ENCODE measurements at regions not wholly inside any gene's neighbourhood (a gene's known extent, or its start where the extent isn't known, plus 50 kb on each side); places are given as distances from the start of the nearest gene placed in this dataset.

DNA sequence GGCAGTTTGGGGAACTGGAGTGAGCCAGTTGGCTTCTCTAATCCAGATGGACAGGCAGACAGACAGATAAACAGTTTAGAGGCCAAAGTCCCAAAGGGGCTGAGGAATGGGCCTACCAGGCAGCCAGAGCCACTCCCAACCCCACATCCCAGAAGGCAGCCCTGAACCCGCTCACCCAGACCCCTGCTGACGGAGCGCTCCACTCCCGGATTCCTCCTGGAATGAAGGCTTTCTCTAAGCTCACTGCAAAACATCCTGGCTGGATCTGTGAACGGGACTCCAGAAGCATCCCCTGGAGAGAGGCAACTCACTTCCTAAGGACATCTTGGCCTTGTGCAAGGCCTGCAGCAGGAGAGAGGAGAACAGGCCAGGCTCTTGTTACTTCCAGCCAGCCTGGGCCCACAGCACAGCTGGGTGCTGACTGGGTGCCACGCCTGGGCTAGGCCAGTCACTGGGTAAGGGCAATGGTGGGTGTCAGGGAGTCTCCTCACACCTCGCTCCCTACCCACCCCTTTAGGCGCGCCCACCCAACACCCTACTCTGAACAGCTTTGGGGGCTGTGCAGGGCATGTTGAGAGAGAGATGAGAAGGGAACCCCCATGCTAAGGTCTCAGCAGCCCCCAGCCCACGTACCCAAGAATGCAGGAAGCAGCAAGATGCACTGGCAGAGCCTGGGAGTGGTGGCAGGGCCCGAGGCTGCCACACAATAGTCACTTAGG lies 168.6 kb upstream of the ZMIZ1 start:
- DNase-seq (ENCODE audit: low spot score) = no peak

GRCh38 chr10:78900715-78901430 lies 167.9 kb upstream of the ZMIZ1 start:
- DNase-seq (ENCODE audit: low spot score) = no peak

DNA sequence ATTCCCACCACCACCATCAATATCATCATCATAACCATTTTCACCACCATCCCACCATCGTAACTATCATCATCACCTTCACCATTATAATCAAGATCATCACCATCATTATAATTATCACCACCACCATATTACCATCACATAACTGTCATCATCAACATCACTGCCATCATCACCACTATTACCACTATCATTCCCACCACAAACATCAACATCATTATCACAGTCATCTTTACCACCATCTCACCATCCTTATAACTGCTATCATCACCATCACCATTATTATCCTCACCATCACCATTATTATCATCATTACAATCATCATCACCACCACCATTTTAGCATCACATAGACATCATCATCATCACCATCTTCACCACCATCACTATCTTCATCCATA lies 167.1 kb upstream of the ZMIZ1 start:
- no peak for DNase-seq (ENCODE audit: low spot score)

- DNase-seq (ENCODE audit: low spot score) = no peak
These were observed 166.0 kb upstream of the ZMIZ1 start for GRCh38 chr10:78902815-78903214.

DNA sequence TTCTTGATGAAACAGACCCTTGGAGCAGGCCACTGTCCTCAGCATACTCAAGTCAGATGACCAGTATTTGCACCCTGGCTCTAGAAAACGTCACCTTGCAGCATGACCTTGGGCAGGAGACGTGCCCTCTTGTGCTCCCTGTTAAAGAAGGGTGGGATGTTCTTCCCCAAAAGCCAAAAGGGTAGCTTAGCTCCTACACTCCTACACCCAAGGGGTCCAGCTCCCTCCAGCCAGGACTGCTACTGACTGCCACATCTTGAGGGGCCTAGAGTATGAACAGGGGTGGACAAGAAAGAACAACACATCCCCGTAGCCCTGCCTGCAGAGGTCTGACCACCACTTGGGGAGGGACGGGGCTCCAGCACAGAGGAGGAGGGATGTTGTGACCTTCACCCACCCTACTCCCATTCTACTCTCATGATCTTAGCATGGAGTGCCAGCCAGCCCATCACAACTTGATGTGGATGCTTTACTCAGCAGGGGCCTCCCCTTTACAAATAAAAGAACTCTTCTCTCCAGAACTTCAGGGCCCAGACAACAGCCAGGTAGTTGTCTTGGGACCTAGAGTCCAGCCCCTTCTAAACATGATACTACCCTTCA lies 165.3 kb upstream of the ZMIZ1 start:
- no peak for DNase-seq (ENCODE audit: low spot score)

GRCh38 chr10:78904196-78904595 lies 164.6 kb upstream of the ZMIZ1 start:
- DNase-seq (ENCODE audit: low spot score) = no peak

- DNase-seq (ENCODE audit: low spot score) = no peak
These were observed 163.5 kb upstream of the ZMIZ1 start for GRCh38 chr10:78905015-78905956.

DNA sequence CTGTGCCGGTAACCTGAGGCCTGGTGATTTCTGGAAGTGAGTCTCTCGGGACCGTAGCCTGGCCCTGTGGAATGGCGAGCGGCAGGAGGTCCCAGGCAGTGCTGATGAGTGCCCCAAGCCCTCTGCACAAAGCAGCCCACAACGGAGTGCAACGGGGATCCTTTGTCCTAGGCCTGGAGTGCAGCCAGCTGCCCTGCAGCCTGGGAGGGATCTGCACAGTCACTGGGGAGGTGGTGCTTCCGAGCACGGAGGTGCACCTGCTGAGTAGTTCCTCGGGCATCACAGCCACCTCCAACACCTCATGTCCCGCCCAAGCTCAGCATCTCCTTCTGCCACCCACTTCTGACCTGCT lies 162.8 kb upstream of the ZMIZ1 start:
- DNase-seq (ENCODE audit: low spot score) = no peak

DNA sequence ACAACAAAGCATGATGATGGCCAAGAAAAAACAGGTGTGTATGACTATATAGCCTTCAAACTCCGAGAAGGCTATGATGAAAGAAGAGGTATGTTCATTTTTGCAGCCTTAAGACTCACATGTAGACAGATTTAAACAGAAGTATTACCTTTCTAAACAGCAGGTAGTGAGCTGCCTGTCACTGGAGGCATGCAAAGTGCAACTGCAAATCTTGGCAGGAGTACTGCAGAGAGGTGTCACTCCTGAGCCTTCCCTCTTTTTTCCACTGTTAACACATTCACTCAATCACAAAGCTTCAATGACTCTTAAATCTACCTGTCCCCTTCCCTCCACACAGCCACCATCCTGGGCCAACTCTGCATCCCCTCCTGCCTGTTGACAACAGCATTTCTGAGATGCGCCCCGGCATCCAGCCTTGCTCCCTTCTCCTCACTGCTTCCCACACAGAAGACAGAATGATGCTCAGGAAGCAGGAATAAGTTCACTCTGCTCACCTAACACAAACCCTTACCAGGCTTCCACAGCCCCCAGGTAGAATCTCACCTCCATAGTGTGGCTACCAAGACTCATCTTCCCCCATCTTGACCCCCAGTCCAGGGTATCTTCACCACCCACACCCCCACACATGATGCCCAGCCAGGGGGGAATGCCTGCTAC lies 161.9 kb upstream of the ZMIZ1 start:
- no peak for DNase-seq (ENCODE audit: low spot score)

GRCh38 chr10:78907551-78908211 lies 161.1 kb upstream of the ZMIZ1 start:
- DNase-seq (ENCODE audit: low spot score) = no peak

DNA sequence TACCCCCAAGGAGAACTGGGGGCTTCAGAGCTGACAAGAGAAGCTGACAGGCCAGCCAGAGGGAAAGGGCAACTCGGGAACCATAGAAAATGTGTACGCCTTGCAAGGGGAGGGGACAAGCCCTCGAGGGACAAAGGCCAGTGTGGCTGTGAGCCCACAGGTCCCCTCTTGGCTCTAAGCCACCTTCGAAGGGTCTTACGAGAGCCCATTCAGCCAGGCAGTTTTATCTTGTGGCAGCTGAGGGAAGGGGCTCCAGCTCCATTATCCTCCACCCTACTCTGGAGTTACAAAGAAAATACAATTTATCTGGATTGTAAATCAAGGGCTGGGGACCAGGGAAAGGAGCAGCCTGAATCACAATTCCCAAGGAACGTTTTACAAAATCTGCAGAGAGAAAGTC lies 159.5 kb upstream of the ZMIZ1 start:
- no peak for DNase-seq (ENCODE audit: low spot score)

DNA sequence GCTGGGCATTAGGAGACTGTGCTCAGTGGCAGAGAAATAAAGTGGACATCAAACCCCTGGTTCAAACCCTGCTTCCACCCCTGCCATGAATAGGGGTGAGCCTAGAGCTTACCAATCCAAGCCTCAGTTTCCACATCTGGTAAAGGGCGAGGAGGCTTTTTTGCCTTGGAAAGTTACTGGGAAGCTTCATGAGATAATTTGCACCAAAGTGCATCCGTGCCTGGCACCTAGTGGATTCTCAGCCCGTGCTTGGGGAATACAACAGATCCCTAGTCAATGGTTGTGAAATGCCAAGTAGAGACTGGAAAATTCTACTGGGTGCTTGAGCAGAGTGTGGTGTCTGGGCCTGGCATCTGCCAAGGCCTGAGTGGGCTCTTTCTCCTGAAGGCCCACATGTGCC lies 158.7 kb upstream of the ZMIZ1 start:
- no peak for DNase-seq (ENCODE audit: low spot score)

GRCh38 chr10:78910476-78910875 lies 158.3 kb upstream of the ZMIZ1 start:
- no peak for DNase-seq (ENCODE audit: low spot score)

- no peak for DNase-seq (ENCODE audit: low spot score)
These were observed 157.9 kb upstream of the ZMIZ1 start for GRCh38 chr10:78910886-78911285.

DNA sequence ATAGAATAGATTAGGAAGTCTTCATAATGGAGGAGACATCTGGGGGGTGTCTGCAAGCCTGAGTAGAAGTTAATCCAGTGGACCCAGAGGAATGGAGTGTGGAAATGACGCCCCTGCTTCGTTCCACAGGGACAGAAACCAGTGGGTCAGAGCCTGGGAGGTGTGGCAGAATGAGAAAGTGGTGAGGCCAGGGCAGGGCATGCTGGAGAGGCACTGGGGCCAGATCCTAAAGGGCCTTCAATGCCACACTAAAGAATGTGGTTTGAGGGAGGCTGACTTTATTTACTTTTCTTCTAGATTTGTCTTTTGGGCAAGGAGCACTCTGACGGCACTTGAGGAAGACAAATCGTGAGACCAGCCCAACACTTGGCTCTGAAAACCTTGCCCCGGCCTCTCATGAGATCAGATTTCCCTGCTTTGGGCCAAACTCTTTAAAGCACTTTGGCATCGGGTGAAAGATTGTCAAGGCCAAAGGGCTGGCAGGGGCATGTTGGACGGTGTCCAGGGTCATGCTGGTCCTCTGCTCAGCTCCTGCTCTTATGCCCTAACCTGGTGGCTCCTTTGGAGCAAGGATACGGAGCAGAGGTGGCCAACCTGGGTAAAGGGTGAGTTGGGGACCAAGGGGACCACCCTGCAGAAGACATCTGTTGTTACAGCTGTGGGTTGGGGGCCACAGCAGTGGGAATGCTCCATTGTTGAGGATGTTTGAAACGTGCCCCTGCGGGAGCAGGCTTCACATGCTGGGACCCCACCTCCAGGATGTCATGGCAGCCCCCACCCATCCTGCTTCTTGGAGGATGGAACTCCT lies 157.0 kb upstream of the ZMIZ1 start:
- no peak for DNase-seq (ENCODE audit: low spot score)

DNA sequence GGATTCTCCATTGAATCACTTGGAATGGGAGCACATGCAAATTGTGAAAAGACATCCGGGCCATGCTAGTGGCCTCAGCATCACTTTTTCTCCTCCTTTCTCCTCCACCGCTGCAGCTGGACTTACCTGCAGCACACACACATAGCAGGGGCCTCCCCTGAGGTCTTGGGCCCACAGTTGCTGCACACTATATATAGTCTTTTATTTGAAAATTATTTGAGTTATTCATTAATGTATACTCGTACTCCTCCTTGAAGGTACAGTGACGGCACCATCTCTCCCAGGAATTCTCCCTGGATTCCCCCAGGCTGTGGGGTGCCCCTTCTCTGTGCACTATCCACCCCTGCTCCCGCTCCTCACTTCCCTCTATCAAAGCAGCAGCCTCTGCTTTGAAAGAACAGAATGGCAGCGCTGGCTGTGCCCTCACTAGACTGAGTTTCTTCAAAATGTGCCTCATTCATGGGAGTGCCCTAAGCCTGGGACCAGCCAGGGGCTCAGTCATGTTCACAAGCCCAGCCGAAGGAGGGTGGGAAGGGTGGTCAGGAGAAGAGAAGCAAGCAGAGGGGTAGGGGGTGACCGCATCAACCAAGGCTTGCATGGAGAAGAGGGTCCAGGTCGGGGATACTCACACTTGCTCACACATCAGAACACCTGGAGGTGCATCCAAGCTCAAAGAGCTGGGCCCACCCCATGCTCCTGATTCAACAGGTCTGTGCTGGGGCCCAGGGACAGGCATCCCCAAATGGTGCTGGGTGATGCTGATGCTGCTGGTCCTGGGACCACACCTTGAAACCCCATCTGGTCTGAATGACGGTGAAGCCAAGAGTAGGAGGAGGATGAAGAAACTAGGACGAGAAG lies 156.2 kb upstream of the ZMIZ1 start:
- DNase-seq (ENCODE audit: low spot score) = no peak

DNA sequence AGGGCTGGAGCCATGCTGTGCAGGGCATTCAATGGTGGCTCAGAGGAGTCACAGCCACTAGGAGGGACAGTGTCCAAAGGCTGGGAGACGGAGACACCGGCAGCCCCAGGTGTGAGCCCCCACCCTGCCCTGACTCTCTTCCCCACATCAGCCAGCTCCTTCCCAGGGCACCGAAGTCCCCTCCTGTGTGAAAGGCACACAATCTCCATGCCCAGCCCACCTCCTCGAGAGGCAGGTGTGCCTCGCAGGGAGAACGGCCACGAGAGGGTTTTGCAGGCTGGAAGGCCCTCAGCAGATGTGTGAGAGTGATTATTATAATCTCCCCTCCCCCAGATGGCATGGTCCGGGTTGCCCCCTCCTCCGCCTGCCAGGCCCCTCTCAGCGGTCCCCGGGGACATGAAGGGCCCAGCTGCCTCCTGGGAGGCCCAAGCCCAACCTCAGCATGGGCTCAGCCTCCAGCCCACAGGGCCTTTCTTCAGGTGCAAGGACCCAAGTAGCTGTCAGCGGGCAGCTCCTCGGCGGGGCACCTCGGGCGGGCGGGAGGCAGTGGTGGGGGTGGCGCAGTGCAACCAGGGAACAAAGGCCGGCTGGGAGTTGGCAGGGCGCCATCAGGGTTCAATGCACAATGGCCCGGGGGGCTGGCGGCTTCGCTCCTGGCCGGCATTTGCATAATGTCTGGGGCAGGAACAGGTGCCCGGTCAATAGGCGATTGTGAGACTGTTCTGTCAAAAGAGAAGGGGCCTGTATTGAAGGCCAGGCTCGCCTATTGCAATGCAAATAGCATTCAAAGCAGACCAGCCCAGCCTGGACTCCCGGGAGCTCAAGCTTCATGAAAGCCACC lies 155.3 kb upstream of the ZMIZ1 start:
- no peak for DNase-seq (ENCODE audit: low spot score)

DNA sequence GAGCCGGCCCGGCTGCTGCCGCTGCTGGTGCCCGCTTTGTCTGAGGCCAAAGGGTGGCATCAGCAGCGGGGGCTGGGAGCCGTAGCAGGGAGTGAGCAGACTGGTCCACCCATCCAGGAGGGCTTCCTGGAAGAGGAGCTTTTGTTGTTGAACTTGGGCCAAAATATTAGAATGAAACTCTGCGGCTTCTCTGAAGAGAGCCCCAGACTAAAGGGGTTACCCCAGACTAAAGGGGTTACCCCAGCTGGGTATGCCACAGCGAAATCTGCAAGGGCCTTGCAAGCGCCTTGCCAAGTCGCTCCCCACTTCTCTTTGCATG lies 154.7 kb upstream of the ZMIZ1 start:
- DNase-seq (ENCODE audit: low spot score) = no peak

Measured in H4 (cell line).